K562 (cell line): ENCODE measurements at regions not wholly inside any gene's neighbourhood (a gene's known extent, or its start where the extent isn't known, plus 50 kb on each side); places are given as distances from the start of the nearest gene placed in this dataset.

Experiments
- CTCF ChIP-seq, 3 experiments: IDR thresholded peaks in 2 of 3; conservative IDR thresholded peaks in 1 of 3; 2 replicates each; pipeline ENCODE4 v1.5.1; 2011 to 2012; ENCODE audit warnings: low read length in 3 of 3, mild to moderate bottlenecking in 3 of 3, control low read depth in 2 of 3, improper control_type of control experiment in 1 of 3, inconsistent platforms in 1 of 3, low read depth in 1 of 3, mixed read lengths in 1 of 3, moderate library complexity in 1 of 3; ENCODE audit not compliant: insufficient read depth in 2 of 3
- E2F1 ChIP-seq: sonication (generic); formaldehyde crosslinking; IDR thresholded peaks from 2 replicates; pipeline ENCODE4 v1.8.1; 2023; ENCODE audit warnings: mild to moderate bottlenecking, missing genetic modification reagents, moderate library complexity
- OTX1 ChIP-seq: fragments of 450-650 bp; formaldehyde crosslinking; IDR thresholded peaks from 2 replicates; pipeline ENCODE4 v1.4.0; 2022; ENCODE audit warnings: mild to moderate bottlenecking
- ZC3H8 ChIP-seq: fragments of 450-650 bp; IDR thresholded peaks from 2 replicates; pipeline ENCODE4 v1.6.1; 2017
- ZNF778 ChIP-seq: fragments of 450-650 bp; formaldehyde crosslinking; IDR thresholded peaks from 2 replicates; pipeline ENCODE4 v1.4.0; 2020; ENCODE audit warnings: mild to moderate bottlenecking, moderate library complexity
- TF ChIP-seq, protein P1 (sequence below): fragments of 450-650 bp; formaldehyde crosslinking; IDR thresholded peaks from 2 replicates; pipeline ENCODE4 v1.4.0; 2020; ENCODE audit warnings: mild to moderate bottlenecking, moderate library complexity
- TF ChIP-seq, protein P2 (sequence below), 2 experiments: IDR thresholded peaks; 2 replicates each; pipeline ENCODE4 v1.6.1; 2012; ENCODE audit warnings: improper control_type of control experiment in 2 of 2, low read depth in 2 of 2, low read length in 2 of 2, borderline replicate concordance in 1 of 2
- TF ChIP-seq, protein P3 (sequence below): fragments of 250-450 bp; sonication (Bioruptor Pico); IDR thresholded peaks from 2 replicates; pipeline ENCODE4 v1.4.0; 2020; ENCODE audit warnings: mild to moderate bottlenecking, moderate library complexity

GRCh38 chr9:115593587-115594091 is 475.7 kb upstream of the TNC start (continued):
- TF ChIP-seq E2F1 (CRISPR knock-in tag) (no peak), ZC3H8 (no peak), ZNF778 (no peak), OTX1 (CRISPR knock-in tag) (no peak), CTCF (IDR thresholded peaks at IDR 0.05 in 2 of 3, conservative IDR thresholded peaks at IDR 0.05 in 1 of 3; ENCODE audit: insufficient read depth in 2 of 3, low read depth in 1 of 3, low read length in 3 of 3) (peak; percentile 31 to 67 (median 43); a peak in 4 of 6 replicates)
- TF ChIP-seq, protein P1, sequence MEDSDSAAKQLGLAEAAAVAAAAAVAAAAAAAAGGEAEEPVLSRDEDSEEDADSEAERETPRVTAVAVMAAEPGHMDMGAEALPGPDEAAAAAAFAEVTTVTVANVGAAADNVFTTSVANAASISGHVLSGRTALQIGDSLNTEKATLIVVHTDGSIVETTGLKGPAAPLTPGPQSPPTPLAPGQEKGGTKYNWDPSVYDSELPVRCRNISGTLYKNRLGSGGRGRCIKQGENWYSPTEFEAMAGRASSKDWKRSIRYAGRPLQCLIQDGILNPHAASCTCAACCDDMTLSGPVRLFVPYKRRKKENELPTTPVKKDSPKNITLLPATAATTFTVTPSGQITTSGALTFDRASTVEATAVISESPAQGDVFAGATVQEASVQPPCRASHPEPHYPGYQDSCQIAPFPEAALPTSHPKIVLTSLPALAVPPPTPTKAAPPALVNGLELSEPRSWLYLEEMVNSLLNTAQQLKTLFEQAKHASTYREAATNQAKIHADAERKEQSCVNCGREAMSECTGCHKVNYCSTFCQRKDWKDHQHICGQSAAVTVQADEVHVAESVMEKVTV (CRISPR knock-in tag), result peak; percentile 57
- TF ChIP-seq, protein P2, sequence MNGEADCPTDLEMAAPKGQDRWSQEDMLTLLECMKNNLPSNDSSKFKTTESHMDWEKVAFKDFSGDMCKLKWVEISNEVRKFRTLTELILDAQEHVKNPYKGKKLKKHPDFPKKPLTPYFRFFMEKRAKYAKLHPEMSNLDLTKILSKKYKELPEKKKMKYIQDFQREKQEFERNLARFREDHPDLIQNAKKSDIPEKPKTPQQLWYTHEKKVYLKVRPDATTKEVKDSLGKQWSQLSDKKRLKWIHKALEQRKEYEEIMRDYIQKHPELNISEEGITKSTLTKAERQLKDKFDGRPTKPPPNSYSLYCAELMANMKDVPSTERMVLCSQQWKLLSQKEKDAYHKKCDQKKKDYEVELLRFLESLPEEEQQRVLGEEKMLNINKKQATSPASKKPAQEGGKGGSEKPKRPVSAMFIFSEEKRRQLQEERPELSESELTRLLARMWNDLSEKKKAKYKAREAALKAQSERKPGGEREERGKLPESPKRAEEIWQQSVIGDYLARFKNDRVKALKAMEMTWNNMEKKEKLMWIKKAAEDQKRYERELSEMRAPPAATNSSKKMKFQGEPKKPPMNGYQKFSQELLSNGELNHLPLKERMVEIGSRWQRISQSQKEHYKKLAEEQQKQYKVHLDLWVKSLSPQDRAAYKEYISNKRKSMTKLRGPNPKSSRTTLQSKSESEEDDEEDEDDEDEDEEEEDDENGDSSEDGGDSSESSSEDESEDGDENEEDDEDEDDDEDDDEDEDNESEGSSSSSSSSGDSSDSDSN (IDR thresholded peaks at IDR 0.05; ENCODE audit: borderline replicate concordance in 1 of 2, low read depth in 2 of 2, low read length in 2 of 2), result no peak
- TF ChIP-seq, protein P3, sequence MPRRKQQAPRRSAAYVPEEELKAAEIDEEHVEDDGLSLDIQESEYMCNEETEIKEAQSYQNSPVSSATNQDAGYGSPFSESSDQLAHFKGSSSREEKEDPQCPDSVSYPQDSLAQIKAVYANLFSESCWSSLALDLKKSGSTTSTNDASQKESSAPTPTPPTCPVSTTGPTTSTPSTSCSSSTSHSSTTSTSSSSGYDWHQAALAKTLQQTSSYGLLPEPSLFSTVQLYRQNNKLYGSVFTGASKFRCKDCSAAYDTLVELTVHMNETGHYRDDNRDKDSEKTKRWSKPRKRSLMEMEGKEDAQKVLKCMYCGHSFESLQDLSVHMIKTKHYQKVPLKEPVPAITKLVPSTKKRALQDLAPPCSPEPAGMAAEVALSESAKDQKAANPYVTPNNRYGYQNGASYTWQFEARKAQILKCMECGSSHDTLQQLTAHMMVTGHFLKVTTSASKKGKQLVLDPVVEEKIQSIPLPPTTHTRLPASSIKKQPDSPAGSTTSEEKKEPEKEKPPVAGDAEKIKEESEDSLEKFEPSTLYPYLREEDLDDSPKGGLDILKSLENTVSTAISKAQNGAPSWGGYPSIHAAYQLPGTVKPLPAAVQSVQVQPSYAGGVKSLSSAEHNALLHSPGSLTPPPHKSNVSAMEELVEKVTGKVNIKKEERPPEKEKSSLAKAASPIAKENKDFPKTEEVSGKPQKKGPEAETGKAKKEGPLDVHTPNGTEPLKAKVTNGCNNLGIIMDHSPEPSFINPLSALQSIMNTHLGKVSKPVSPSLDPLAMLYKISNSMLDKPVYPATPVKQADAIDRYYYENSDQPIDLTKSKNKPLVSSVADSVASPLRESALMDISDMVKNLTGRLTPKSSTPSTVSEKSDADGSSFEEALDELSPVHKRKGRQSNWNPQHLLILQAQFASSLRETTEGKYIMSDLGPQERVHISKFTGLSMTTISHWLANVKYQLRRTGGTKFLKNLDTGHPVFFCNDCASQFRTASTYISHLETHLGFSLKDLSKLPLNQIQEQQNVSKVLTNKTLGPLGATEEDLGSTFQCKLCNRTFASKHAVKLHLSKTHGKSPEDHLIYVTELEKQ (CRISPR knock-in tag), result no peak
